GM18508 (cell line): ENCODE measurements at regions not wholly inside any gene's neighbourhood (a gene's known extent, or its start where the extent isn't known, plus 50 kb on each side); places are given as distances from the start of the nearest gene placed in this dataset.

ENCODE experiments used
- ATAC-seq: cut with Tn5 transposase; IDR thresholded peaks from one replicate; pipeline ENCODE4 v1.9.1; 2021; ENCODE audit warnings: moderate number of reproducible peaks; ENCODE audit not compliant: insufficient read depth, unreplicated experiment

- ATAC-seq = no peak
Measured at GRCh38 chr16:13291591-13292333, 390.4 kb downstream of the SHISA9 start.

GRCh38 chr16:13296206-13296605 lies 394.8 kb downstream of the SHISA9 start:
- no peak for ATAC-seq

GRCh38 chr16:13298666-13299065 lies 397.3 kb downstream of the SHISA9 start:
- no peak for ATAC-seq

GRCh38 chr16:13300066-13300840 lies 398.9 kb downstream of the SHISA9 start:
- ATAC-seq = no peak

GRCh38 chr16:13305019-13305755 lies 403.8 kb downstream of the SHISA9 start:
- no peak for ATAC-seq

GRCh38 chr16:13306161-13306995 lies 405.0 kb downstream of the SHISA9 start:
- no peak for ATAC-seq

GRCh38 chr16:13307255-13307654 lies 405.9 kb downstream of the SHISA9 start:
- ATAC-seq = no peak

GRCh38 chr16:13307851-13308250 lies 406.5 kb downstream of the SHISA9 start:
- no peak for ATAC-seq

GRCh38 chr16:13312063-13312462 lies 410.7 kb downstream of the SHISA9 start:
- no peak for ATAC-seq

GRCh38 chr16:13313351-13313750 lies 412.0 kb downstream of the SHISA9 start:
- ATAC-seq = no peak

GRCh38 chr16:13314633-13315032 lies 413.2 kb downstream of the SHISA9 start:
- no peak for ATAC-seq

GRCh38 chr16:13315642-13316427 lies 414.4 kb downstream of the SHISA9 start:
- ATAC-seq = no peak

GRCh38 chr16:13322336-13322735 lies 420.9 kb downstream of the SHISA9 start:
- ATAC-seq = no peak

GRCh38 chr16:13324851-13325250 lies 423.5 kb downstream of the SHISA9 start:
- no peak for ATAC-seq

GRCh38 chr16:13325396-13325795 lies 424.0 kb downstream of the SHISA9 start:
- ATAC-seq = no peak

- ATAC-seq = no peak
Measured at GRCh38 chr16:13331918-13332317, 430.5 kb downstream of the SHISA9 start.

GRCh38 chr16:13332713-13333255 lies 431.4 kb downstream of the SHISA9 start:
- no peak for ATAC-seq

GRCh38 chr16:13333336-13333735 lies 431.9 kb downstream of the SHISA9 start:
- ATAC-seq = no peak

GRCh38 chr16:13335879-13336278 lies 434.5 kb downstream of the SHISA9 start:
- no peak for ATAC-seq
